HG03575 (cell line): ENCODE measurements at regions not wholly inside any gene's neighbourhood (a gene's known extent, or its start where the extent isn't known, plus 50 kb on each side); places are given as distances from the start of the nearest gene placed in this dataset.

ENCODE experiments used
- ATAC-seq: cut with Tn5 transposase; IDR thresholded peaks from one replicate; pipeline ENCODE4 v1.9.1; 2021; ENCODE audit not compliant: unreplicated experiment, insufficient number of reproducible peaks, low FRiP score; ENCODE audit errors: extremely low read depth

GRCh38 chr6:169165561-169166300 is 87.9 kb downstream of the THBS2 start:
- ATAC-seq = no peak

DNA sequence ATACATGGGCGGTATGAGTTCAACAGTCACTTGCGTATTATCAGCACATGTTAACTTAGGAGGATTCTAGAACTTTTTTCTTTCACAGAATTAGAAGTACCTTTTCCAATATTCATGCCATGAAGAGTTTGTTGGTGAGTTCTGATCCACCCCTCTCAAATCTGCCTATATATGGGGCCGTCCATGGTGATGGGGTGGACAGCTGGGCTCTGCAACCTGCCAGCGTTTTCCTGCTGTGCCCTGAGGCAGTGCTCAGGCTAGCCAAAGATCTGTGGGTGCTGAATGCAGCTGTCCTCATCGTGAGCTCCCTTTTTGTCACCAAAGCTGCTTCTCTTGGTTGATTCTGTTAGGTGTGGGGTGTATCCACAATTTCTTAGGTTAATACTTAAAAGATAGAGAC is 88.7 kb downstream of the THBS2 start:
- no peak for ATAC-seq

- no peak for ATAC-seq
Measured at GRCh38 chr6:169164451-169164850, 89.2 kb downstream of the THBS2 start.

DNA sequence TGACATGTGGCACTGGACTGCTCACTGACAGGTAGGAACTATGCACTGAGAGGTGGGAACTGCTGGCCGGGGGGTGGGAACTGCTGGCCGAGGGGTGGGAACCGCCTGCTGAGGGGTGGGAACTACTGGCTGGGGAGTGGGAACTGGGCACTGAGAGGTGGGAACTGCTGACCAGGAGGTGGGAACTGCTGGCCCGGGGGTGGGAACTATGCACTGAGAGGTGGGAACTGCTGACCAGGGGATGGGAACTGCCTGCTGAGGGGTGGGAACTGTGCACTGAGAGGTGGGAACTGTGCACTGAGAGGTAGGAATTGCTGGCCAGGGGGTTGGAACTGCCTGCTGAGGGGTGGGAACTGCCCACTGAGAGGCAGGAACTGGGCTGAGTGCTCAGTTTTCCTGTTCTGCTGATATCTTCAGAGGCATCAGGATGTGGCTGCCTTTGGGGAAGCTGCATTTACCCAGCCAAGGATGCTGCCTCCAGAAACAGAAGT is 90.2 kb downstream of the THBS2 start:
- ATAC-seq = no peak

DNA sequence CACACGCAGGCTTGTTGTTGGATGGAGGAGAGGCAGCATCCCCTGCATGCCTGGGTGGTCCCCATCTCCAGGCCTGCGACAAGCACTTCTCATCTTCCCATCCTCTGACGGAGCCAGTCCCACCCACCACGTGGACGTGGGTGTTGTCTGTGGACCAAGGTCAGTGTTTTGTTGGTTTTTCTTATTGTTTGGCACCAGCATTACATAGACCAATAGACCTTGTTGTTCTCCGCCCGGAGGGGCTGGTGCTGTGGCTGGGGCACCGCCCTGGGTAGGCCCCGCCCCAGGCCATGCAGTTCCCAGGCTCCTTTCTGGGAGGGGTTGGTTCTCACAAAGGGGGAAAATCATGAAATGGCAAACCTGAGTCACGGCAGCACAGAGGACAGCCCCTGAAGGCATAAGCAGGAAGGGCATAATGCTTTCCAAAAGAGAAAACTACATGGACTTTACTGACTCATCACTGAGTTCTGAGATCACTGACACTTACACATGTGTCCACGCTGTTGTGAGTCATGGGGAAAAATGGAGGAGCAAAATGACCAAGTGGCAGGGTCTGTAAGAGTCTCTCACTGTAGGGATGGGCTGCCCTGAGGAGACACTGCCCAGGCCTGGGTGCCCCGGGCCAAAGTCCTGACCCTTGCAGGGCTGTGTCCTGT is 90.8 kb downstream of the THBS2 start:
- no peak for ATAC-seq

GRCh38 chr6:169162249-169162648 is 91.4 kb downstream of the THBS2 start:
- ATAC-seq = no peak

DNA sequence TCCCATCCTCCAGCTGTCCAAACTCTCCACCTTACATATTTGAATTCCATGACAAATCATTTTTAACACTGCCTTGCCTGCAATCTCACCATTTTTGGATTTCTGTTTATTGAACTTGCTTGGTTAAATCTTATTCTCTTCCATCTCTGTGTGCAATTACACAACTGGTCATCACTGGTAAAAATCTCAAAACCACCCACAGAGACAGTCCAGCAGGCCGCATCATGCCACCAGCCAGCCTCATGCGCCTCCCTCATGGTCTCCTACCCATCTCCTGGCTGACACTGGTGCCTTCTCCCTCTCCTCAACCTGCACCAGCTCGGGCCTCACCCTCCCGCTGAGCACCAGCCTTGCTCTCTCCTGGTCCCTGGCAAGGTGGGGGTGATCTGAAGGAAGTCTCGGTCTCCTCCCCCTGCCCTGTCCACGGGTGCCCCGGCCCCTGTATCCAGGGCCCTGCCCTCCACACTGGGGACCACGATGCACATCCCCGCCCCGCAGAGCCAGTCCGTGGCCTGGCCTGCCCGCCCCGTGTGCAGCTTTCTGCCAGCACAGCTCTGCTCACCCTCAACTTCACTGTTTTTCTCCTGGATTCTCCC is 92.0 kb downstream of the THBS2 start:
- no peak for ATAC-seq

GRCh38 chr6:169160855-169161560 is 92.6 kb downstream of the THBS2 start:
- no peak for ATAC-seq

- ATAC-seq = no peak
Measured at GRCh38 chr6:169160091-169160854, 93.4 kb downstream of the THBS2 start.

GRCh38 chr6:169159331-169159730 is 94.3 kb downstream of the THBS2 start:
- no peak for ATAC-seq

GRCh38 chr6:169158691-169159090 is 95.0 kb downstream of the THBS2 start:
- ATAC-seq = no peak

DNA sequence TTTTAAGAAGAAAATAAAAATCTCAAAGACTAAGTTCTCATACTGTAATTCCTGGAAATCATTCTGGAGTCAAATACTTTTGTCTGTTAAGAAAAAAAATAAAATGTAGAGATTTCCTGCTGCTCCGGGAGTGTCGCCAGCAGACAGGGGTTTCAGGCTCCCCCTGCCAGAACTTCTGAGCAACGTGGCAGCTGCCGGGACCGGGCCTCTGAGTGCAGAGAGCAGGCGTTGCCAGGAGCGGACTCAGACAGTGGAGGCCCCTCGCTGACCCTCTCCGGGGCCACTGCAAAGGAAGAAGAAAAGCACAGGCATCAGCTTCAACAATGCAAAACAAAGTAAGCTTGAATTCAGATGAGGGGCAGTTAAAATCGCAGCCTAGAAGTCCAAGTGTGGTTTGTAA is 95.5 kb downstream of the THBS2 start:
- no peak for ATAC-seq

DNA sequence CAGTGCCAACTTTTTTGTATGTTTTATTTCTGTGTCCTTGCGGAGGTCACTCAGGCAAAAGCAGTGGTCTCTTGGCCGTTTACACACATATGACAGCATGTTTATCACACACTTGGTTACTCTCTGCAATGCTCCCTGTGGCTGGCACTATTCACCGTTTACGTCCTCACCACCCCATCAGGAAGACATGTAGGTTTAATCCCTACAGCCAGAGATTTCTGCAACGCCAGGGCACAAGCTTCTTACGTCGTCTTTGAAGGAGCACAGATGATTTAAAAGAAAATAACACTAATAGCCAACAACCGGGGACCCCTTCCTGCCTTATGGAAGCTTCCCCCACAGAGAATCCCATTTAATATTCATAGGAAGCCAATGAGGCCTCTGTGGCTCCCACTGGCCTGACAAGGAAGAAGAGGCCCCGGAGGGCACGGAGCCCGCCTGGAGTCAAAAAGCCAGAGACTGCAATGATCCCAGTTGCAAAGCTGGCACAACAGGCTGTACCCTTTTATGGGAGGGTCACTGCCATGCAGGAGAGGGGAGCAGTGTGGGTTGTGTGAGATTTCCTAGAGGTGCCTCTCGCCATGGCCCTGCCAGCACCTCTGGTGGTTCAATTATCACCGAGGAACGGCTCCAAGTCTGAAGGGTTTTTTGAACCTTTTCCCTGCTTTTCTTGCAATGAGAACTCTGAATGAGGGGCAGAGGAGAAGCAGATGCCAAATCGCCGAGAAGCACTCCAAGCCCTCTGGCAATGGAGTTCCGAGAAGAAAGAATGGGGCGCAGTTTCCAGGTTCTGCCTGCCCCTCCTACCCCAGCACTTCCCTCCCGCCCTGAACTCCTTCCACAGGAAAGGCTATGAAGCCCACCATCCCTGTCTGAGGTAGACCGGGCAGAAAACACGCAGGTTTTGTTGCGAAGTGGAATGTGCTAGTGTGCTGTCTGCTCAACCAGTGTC is 96.2 kb downstream of the THBS2 start:
- no peak for ATAC-seq

DNA sequence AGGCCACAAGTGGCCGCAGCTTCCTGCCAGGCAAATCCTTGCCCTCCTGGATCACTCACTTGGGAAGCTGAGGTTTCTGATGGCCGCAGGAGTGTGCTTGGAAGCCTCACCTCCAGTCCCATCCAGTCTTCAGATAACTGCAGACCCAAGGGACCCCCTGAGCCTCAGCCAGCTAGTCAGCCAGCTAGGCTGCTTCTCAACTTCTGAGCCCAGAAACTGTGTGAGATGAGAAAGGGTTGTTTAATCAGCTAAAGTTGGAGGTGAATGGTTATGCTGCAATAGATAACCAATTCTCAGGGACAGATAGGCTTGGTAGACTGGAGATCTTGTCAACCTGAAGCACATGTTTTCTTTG is 96.9 kb downstream of the THBS2 start:
- no peak for ATAC-seq

DNA sequence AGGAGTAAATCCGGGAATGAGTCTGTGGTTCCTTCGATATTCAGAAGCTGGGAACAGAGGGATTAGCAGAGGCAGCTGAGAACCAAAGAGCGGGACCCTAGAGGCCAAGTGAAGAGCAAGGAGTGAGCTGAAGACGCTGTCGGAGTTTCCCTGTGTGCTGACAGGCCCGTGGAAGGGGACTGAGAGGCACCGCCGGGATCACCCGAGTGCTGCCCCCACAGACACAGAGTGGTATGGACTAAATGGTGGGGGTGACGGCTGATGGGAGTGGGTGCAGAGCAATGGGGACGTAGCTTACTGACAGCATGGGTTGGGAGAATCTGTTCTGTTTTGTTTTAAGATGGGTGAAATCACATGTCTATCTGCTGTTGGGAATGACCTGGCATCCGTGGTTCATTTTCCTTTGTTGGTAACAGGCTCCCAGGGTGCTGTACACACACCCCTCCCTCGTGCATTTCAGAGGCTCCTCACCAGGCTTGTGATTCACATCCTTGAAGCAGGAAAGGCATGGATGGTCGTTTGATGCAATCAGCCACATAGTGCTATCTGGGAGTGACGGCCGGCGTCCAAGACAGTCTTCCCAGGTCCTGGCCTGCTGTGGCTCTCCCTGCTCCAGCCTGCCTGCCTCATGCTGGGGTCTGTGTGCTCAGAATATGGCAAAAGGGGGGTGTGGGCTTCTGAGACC is 97.4 kb downstream of the THBS2 start:
- no peak for ATAC-seq

DNA sequence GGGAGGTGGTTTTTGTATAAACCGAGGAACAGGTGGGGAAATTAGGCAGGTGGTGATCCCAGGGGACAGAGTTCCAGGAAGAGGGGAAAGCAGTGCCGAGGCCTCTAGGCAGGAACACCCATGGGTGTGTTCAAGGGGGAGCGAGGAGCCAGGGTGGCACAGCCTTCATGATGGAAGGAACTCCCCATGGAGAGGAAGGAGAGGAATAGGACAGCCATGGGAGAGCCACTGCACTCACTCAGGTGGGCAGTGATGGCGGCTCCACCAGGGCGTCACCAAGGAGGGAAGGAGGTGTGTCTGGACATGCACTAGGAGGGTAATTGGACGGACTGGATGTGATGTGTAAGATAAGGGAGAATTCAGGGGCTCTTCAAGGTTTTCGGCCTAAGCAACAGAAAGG is 98.2 kb downstream of the THBS2 start:
- no peak for ATAC-seq

DNA sequence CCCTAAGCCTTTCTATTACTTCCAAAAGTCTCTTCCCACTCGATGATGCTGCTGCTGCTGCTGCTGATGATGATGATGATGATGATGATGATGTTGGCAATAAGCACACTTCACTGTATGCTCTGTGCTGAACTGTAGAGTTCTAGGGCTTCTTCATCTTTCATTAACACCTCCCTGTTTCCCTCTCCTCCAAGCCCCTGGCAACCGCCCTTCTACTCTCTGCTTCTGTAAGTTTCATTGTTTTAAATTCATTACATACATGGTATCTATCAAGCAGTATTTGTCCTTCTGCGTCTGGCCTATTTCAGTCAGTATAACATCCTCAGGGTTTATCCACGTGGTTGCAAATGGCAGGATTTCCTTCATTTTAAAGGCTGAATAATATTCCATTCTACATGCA is 100.2 kb downstream of the THBS2 start:
- ATAC-seq = no peak

DNA sequence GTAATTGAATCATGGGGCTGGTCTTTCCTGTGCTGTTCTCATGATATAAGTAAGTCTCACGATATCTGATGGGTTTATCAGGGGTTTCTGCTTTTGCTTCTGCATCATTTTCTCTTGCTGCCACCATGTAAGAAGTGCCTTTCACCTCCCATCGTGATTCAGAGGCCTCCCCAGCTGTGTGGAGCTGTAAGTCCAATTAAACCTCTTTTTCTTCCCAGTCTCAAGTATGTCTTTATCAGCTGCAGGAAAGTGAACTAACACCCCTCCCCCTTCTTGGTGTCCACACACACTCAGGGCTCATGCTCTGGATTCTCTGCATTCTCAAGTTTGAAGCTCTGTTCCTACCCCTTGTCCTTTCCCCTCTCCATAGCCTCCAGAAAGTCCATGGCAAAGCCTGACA is 107.1 kb downstream of the THBS2 start:
- no peak for ATAC-seq
